A673 (cell line): ENCODE measurements at regions not wholly inside any gene's neighbourhood (a gene's known extent, or its start where the extent isn't known, plus 50 kb on each side); places are given as distances from the start of the nearest gene placed in this dataset.

Experiments
- BruUV-seq: library from RNA; stranded (reverse); fragments of 400-500 nt; replicated peaks from 2 replicates; lab custom pipeline; 2021; lab: Mats Ljungman, UMichigan
- CTCF ChIA-PET: fragments of 300-600 bp; sonication (Branson Sonifier 250); formaldehyde crosslinking; loops from one replicate; lab custom pipeline; 2022; ENCODE audit warnings: antibody characterized with exemption; lab: Charles Lee
- POLR2A ChIA-PET: fragments of 300-600 bp; sonication (Branson Sonifier 250); formaldehyde crosslinking; loops from one replicate; lab custom pipeline; 2022; ENCODE audit warnings: antibody characterized with exemption; ENCODE audit not compliant: low non-redundant PET; lab: Charles Lee
- DNase-seq: peaks from one replicate; pipeline ENCODE4 v3.0.0-alpha.2; 2015; ENCODE audit warnings: low spot score
- H3K27ac ChIP-seq: fragments of 200-600 bp; sonication (generic); 2 replicates; pipeline ENCODE4 v1.5.1; 2016; ENCODE audit warnings: mixed run types, low read depth, mild to moderate bottlenecking, mixed read lengths, antibody characterized with exemption, low read length; ENCODE audit not compliant: poor library complexity, severe bottlenecking
- H3K27me3 ChIP-seq: fragments of 200-600 bp; sonication (generic); replicated peaks from 2 replicates; pipeline ENCODE4 v1.6.1; 2017; ENCODE audit warnings: mixed run types, low read depth, mild to moderate bottlenecking, mixed read lengths, antibody characterized with exemption, low read length; ENCODE audit not compliant: insufficient read depth, poor library complexity
- H3K36me3 ChIP-seq: fragments of 200-600 bp; sonication (generic); 2 replicates; pipeline ENCODE4 v1.6.1; 2016; ENCODE audit warnings: mixed run types, mild to moderate bottlenecking, mixed read lengths, antibody characterized with exemption, low read length; ENCODE audit not compliant: insufficient read depth, poor library complexity, severe bottlenecking
- H3K4me1 ChIP-seq: fragments of 200-600 bp; sonication (generic); 2 replicates; pipeline ENCODE4 v1.6.1; 2017; ENCODE audit warnings: mixed run types, mild to moderate bottlenecking, mixed read lengths, antibody characterized with exemption, low read length; ENCODE audit not compliant: insufficient read depth, poor library complexity, severe bottlenecking
- H3K4me3 ChIP-seq: fragments of 200-600 bp; sonication (generic); 2 replicates; pipeline ENCODE4 v1.5.1; 2016; ENCODE audit warnings: low read depth, mixed run types, mild to moderate bottlenecking, mixed read lengths, low read length; ENCODE audit not compliant: poor library complexity, severe bottlenecking
- H3K9me3 ChIP-seq: fragments of 200-600 bp; sonication (generic); 2 replicates; pipeline ENCODE4 v1.6.1; 2016; ENCODE audit warnings: mixed run types, low read depth, mild to moderate bottlenecking, mixed read lengths, antibody characterized with exemption, low read length; ENCODE audit not compliant: poor library complexity, severe bottlenecking
- EZH2 ChIP-seq: fragments of 200-600 bp; sonication (generic); IDR thresholded peaks from 2 replicates; pipeline ENCODE4 v1.6.1; 2017; ENCODE audit warnings: borderline replicate concordance, low read depth, mild to moderate bottlenecking, mixed read lengths, antibody characterized with exemption, low read length; ENCODE audit not compliant: poor library complexity, severe bottlenecking
- intact Hi-C: fragments of 100-400 bp; cut with micrococcal nuclease; formaldehyde crosslinking; loops from one replicate; pipeline ENCODE4 v1.10.0; 2022; ENCODE audit not compliant: unreplicated experiment
- TF ChIP-seq, protein P1 (sequence below): fragments of 300-800, 200-600 bp; sonication (generic); conservative IDR thresholded peaks from 2 replicates; pipeline ENCODE4 v1.5.1; 2017; ENCODE audit warnings: low read depth, mild to moderate bottlenecking, antibody characterized with exemption, low read length, moderate library complexity, mixed read lengths

DNA sequence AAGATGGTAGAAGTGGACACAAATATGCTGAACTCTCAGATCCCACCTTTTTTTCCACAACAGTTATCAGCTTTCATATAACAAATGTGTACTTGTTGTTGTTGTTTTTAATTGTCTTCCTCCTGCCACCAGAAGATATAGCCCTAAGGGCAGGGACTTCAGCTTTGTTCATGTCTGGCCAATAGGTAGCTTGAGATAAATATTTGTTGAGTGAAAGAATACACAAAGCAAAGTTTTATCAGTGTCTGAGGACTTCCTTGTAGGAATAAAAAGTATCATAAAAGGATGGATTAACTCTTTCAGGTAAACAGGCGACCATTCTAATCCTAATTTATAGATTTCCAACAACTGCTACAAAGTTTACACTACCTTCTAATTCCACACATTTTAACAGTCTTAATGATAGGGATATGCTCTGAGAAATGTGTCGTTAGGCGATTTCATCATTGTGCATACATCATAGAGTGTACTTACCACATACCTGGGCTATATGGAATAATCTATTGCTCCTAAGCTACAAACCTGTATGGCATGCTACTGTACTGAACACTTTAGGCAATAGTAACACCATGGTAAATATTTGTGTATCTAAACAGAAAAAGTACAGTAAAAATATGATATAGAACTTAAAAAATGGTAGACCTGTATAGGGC lies 186.1 kb downstream of the ATOH1 start:
- no TSS peak for BruUV-seq
- no peak for TF ChIP-seq EZH2
- H3K27me3 ChIP-seq, result no peaks in the 10 kb centered on the region
- no peak for DNase-seq
- POLR2A ChIA-PET, result no interaction called here
- H3K27ac ChIP-seq, result no peak overlapping the region
- H3K4me1 ChIP-seq, result no peaks in the 10 kb centered on the region
- H3K9me3 ChIP-seq, result no peaks in the 10 kb centered on the region
- CTCF ChIA-PET, result no interaction called here
- H3K36me3 ChIP-seq, result no peaks in the 10 kb centered on the region
- intact Hi-C loops, result no loop called here
- H3K4me3 ChIP-seq, result no peak overlapping the region

DNA sequence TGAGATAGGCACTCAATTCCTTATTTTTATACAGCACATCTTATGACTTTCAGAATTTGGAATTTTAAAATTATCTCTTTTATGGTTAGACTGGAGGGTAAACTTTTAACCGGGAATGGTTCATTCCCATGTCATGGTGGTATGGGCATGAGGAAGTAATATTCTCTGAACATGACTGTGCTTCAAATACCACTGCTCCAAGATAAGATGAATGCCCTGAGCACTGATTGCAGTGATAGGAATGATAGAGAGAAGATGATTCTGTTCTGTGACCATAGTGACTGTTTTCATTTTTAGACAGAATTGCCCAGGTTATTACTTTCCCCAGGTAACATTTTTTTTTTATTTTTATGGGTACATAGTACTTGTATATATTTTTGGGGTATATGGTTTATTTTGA lies 187.4 kb downstream of the ATOH1 start:
- CTCF ChIA-PET, result no interaction called here
- Histone ChIP-seq H3K4me3 (no peak overlapping the region), H3K27ac (no peak overlapping the region), H3K27me3 (no peaks in the 10 kb centered on the region), H3K4me1 (no peaks in the 10 kb centered on the region), H3K36me3 (no peaks in the 10 kb centered on the region), H3K9me3 (no peaks in the 10 kb centered on the region)
- no peak for DNase-seq
- intact Hi-C loops, result no loop called here
- POLR2A ChIA-PET, result no interaction called here
- BruUV-seq, result no TSS peak
- TF ChIP-seq EZH2, result no peak

DNA sequence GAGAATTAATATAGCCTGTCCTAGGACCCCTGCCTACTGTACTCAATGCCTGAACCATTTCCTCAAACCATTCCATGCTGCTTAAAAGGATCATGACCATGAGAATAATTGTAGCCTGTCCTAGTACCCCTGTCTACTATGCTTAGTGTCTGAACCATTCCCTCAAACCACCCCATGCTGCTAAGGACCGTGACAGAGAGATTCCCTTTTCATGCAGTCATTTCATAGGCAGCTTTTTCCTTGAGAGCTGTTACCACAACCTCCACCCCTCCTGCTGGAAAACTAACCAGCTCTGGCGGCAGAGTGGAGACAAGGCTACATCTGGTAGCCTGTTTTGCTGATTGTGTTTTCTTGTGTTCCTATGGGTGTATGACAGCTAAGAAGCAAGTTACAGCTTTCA lies 174.9 kb upstream of the SMARCAD1 start:
- BruUV-seq, result no TSS peak
- Histone ChIP-seq H3K4me3 (no peak overlapping the region), H3K27ac (no peak overlapping the region), H3K27me3 (no peaks in the 10 kb centered on the region), H3K4me1 (no peaks in the 10 kb centered on the region), H3K9me3 (no peaks in the 10 kb centered on the region), H3K36me3 (no peaks in the 10 kb centered on the region)
- intact Hi-C loops, result no loop called here
- ChIA-PET CTCF (no interaction called here), POLR2A (interaction anchor here (0.6 kb wide), 1 partner anchor 163 kb away, joined by 4 read pairs; no protein-coding TSS in a partner anchor)
- no peak for TF ChIP-seq EZH2
- TF ChIP-seq, protein P1, sequence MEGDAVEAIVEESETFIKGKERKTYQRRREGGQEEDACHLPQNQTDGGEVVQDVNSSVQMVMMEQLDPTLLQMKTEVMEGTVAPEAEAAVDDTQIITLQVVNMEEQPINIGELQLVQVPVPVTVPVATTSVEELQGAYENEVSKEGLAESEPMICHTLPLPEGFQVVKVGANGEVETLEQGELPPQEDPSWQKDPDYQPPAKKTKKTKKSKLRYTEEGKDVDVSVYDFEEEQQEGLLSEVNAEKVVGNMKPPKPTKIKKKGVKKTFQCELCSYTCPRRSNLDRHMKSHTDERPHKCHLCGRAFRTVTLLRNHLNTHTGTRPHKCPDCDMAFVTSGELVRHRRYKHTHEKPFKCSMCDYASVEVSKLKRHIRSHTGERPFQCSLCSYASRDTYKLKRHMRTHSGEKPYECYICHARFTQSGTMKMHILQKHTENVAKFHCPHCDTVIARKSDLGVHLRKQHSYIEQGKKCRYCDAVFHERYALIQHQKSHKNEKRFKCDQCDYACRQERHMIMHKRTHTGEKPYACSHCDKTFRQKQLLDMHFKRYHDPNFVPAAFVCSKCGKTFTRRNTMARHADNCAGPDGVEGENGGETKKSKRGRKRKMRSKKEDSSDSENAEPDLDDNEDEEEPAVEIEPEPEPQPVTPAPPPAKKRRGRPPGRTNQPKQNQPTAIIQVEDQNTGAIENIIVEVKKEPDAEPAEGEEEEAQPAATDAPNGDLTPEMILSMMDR, result no peak
- DNase-seq, result peak; percentile 8

DNA sequence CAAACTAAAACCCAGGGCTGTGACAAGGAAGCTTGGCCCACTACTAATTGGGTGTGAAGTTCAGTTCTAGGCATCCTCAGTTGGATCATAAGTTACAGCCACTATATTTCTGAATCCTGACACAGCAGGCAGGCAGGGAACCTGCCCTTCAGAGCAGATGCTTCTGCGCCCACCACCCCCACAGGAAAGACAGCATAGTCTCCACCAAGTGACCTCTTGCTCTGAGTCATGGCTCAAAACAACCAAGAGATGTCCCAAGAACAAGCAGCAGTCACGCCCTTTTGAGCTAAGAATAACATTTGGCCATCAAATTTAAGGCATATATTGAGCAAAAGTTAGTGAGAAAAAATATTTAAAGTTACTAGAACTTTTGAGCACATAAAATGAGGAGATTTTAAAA lies 170.7 kb upstream of the SMARCAD1 start:
- Histone ChIP-seq H3K9me3 (no peaks in the 10 kb centered on the region), H3K27ac (no peak overlapping the region), H3K4me3 (no peak overlapping the region), H3K27me3 (no peaks in the 10 kb centered on the region), H3K36me3 (no peaks in the 10 kb centered on the region), H3K4me1 (no peaks in the 10 kb centered on the region)
- intact Hi-C loops, result no loop called here
- ChIA-PET POLR2A (no interaction called here), CTCF (no interaction called here)
- no peak for TF ChIP-seq EZH2
- TF ChIP-seq, protein P1, result no peak
- DNase-seq, result no peak
- BruUV-seq, result no TSS peak
